Fibroblast of lung (primary cell): ENCODE measurements at regions not wholly inside any gene's neighbourhood (a gene's known extent, or its start where the extent isn't known, plus 50 kb on each side); places are given as distances from the start of the nearest gene placed in this dataset.

ENCODE experiments used
- DNase-seq, 2 donors: peaks; one replicate each; pipeline versions ENCODE4 v3.0.0 to v3.0.0-alpha.2; 2010; ENCODE audit warnings: low read depth in 2 of 2
- H2AFZ ChIP-seq: 2 replicates; pipeline ENCODE4 v1.5.1; 2012; ENCODE audit warnings: low read length, control low read depth, inconsistent platforms
- H3K27ac ChIP-seq: 2 replicates; pipeline ENCODE4 v1.5.1; 2011; ENCODE audit warnings: low read length, control low read depth; ENCODE audit not compliant: insufficient read depth
- H3K27me3 ChIP-seq: 2 replicates; pipeline ENCODE4 v1.5.1; 2011; ENCODE audit warnings: mild to moderate bottlenecking, low read length; ENCODE audit not compliant: control insufficient read depth, insufficient read depth
- H3K36me3 ChIP-seq: 2 replicates; pipeline ENCODE4 v1.5.1; 2011; ENCODE audit warnings: low read length; ENCODE audit not compliant: control insufficient read depth, insufficient read depth
- H3K4me1 ChIP-seq: 2 replicates; pipeline ENCODE4 v1.5.1; 2011; ENCODE audit warnings: low read length; ENCODE audit not compliant: control insufficient read depth, insufficient read depth; ENCODE audit errors: extremely low read depth
- H3K4me2 ChIP-seq: 2 replicates; pipeline ENCODE4 v1.5.1; 2011; ENCODE audit warnings: low read length, control low read depth; ENCODE audit not compliant: insufficient read depth; ENCODE audit errors: extremely low read depth
- H3K4me3 ChIP-seq, 4 experiments: fragments of 200-600 bp in 1 of 4; sonication (generic) in 1 of 4; replicated peaks in 1 of 4; 2 replicates each; pipeline ENCODE4 v1.5.1; 2011 to 2016; ENCODE audit warnings: low read length in 4 of 4, low read depth in 3 of 4, mild to moderate bottlenecking in 3 of 4, control low read depth in 2 of 4, inconsistent platforms in 1 of 4, mixed read lengths in 1 of 4; ENCODE audit not compliant: insufficient read depth in 1 of 4; ENCODE audit errors: control extremely low read depth in 1 of 4
- H3K79me2 ChIP-seq: 2 replicates; pipeline ENCODE4 v1.5.1; 2012; ENCODE audit warnings: mild to moderate bottlenecking, low read length, inconsistent platforms; ENCODE audit not compliant: control insufficient read depth, insufficient read depth
- H3K9ac ChIP-seq: 2 replicates; pipeline ENCODE4 v1.5.1; 2011; ENCODE audit warnings: mild to moderate bottlenecking, low read length, control low read depth; ENCODE audit not compliant: insufficient read depth
- H3K9me3 ChIP-seq: 2 replicates; pipeline ENCODE4 v1.5.1; 2012; ENCODE audit warnings: low read depth, low read length; ENCODE audit not compliant: control insufficient read depth, insufficient read depth
- H4K20me1 ChIP-seq: 2 replicates; pipeline ENCODE4 v1.5.1; 2011; ENCODE audit warnings: low read length; ENCODE audit not compliant: control insufficient read depth, insufficient read depth; ENCODE audit errors: extremely low read depth
- CTCF ChIP-seq, 2 donors: IDR thresholded peaks in 1 of 2; conservative IDR thresholded peaks in 1 of 2; 1 replicate in 1 of 2; 2 replicates in 1 of 2; pipeline ENCODE4 v1.5.1; 2011 to 2012; ENCODE audit warnings: low read length in 2 of 2, control low read depth in 1 of 2, inconsistent platforms in 1 of 2, low read depth in 1 of 2, mild to moderate bottlenecking in 1 of 2
- EZH2 ChIP-seq: IDR thresholded peaks from 2 replicates; pipeline ENCODE4 v1.5.1; 2012; ENCODE audit warnings: low read length, control low read depth, mild to moderate bottlenecking; ENCODE audit errors: missing control alignments

GRCh38 chr2:109679626-109680025, 65.5 kb downstream of the SOWAHC start:
- no peaks in the 10 kb centered on the region for H3K9me3 ChIP-seq
- H4K20me1 ChIP-seq = no peaks in the 10 kb centered on the region
- no peak for TF ChIP-seq EZH2
- TF ChIP-seq CTCF (conservative IDR thresholded peaks at IDR 0.05 in 1 of 2, IDR thresholded peaks at IDR 0.05 in 1 of 2; ENCODE audit: low read depth in 1 of 2, low read length in 2 of 2) = no peak
- H2AFZ ChIP-seq = no peak overlapping the region
- no peak overlapping the region for H3K9ac ChIP-seq
- H3K27me3 ChIP-seq = peaks cover 4% of the 10 kb centered on the region
- H3K27ac ChIP-seq = no peak overlapping the region
- no peaks in the 10 kb centered on the region for H3K36me3 ChIP-seq
- no peak for DNase-seq
- no peak overlapping the region for H3K4me2 ChIP-seq
- no peaks in the 10 kb centered on the region for H3K79me2 ChIP-seq
- no peaks in the 10 kb centered on the region for H3K4me1 ChIP-seq
- H3K4me3 ChIP-seq = no peak overlapping the region

- Histone ChIP-seq H2AFZ (no peak overlapping the region), H3K79me2 (no peaks in the 10 kb centered on the region), H3K27ac (no peak overlapping the region), H3K4me3 (no peak overlapping the region), H3K36me3 (no peaks in the 10 kb centered on the region), H3K27me3 (peaks cover 4% of the 10 kb centered on the region), H4K20me1 (no peaks in the 10 kb centered on the region), H3K4me2 (no peak overlapping the region), H3K4me1 (no peaks in the 10 kb centered on the region), H3K9me3 (no peaks in the 10 kb centered on the region), H3K9ac (no peak overlapping the region)
- DNase-seq = no peak
- no peak for TF ChIP-seq CTCF (conservative IDR thresholded peaks at IDR 0.05 in 1 of 2, IDR thresholded peaks at IDR 0.05 in 1 of 2; ENCODE audit: low read depth in 1 of 2, low read length in 2 of 2)
Measured at GRCh38 chr2:109680523-109681297, 66.5 kb downstream of the SOWAHC start.

GRCh38 chr2:109681633-109682380, 67.6 kb downstream of the SOWAHC start:
- TF ChIP-seq CTCF (conservative IDR thresholded peaks at IDR 0.05 in 1 of 2, IDR thresholded peaks at IDR 0.05 in 1 of 2; ENCODE audit: low read depth in 1 of 2, low read length in 2 of 2) (no peak), EZH2 (no peak)
- H3K4me1 ChIP-seq = no peaks in the 10 kb centered on the region
- H3K27me3 ChIP-seq = peaks cover 4% of the 10 kb centered on the region
- no peak overlapping the region for H3K9ac ChIP-seq
- no peaks in the 10 kb centered on the region for H3K79me2 ChIP-seq
- H2AFZ ChIP-seq = no peak overlapping the region
- no peak overlapping the region for H3K4me2 ChIP-seq
- H3K27ac ChIP-seq = no peak overlapping the region
- no peak for DNase-seq
- no peaks in the 10 kb centered on the region for H4K20me1 ChIP-seq
- no peaks in the 10 kb centered on the region for H3K9me3 ChIP-seq
- no peak overlapping the region for H3K4me3 ChIP-seq
- H3K36me3 ChIP-seq = no peaks in the 10 kb centered on the region
